ENCODE measurements at regions not wholly inside any gene's neighbourhood (a gene's known extent, or its start where the extent isn't known, plus 50 kb on each side); places are given as distances from the start of the nearest gene placed in this dataset.

- TF ChIP-seq CTCF (conservative IDR thresholded peaks at IDR 0.05; ENCODE audit: low read depth in 2 of 2) (no peak), EZH2phosphoT487 (IDR thresholded peaks at IDR 0.05; ENCODE audit: unreplicated experiment) (no peak), EZH2 (IDR thresholded peaks at IDR 0.05; ENCODE audit: low read depth, unreplicated experiment) (no peak), POLR2AphosphoS5 (IDR thresholded peaks at IDR 0.05; ENCODE audit: low read depth) (no peak)
Observed at GRCh38 chr13:65856431-65856830, 1373.7 kb downstream of the PCDH9 start.

Data from GM23338 (cell line).